HG02973 (cell line): ENCODE measurements at regions not wholly inside any gene's neighbourhood (a gene's known extent, or its start where the extent isn't known, plus 50 kb on each side); places are given as distances from the start of the nearest gene placed in this dataset.
"Not testable (repeated sequence)": the region's sequence is repeated elsewhere in the genome, so short reads cannot be mapped to it uniquely, and the experiment has no call there.

Source experiments
- ATAC-seq: cut with Tn5 transposase; IDR thresholded peaks from one replicate; pipeline ENCODE4 v1.9.1; 2021; ENCODE audit warnings: moderate library complexity; ENCODE audit not compliant: unreplicated experiment

DNA sequence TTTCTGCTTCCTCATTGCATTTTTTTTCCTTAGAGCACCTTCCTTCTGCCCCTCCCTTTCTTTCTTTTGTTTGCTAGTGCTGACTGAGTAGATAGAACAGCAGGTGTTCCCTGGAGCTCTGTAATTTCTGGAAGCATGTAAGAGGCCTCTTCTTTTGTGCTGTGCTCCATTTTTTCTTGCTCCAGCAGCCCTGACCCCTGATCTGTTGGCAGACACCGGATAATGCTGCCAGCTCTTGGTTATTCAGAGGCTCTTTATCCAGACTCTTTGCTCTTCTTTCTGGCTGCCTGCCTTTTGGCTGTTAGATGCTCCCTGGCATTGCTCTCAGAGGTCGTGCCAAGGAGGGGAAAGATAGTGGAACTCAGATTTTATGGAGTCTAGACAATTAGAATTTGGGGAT, 104.4 kb upstream of the RBMS3 start:
- ATAC-seq, result no peak

GRCh38 chr3:29178809-29179793, 101.8 kb upstream of the RBMS3 start:
- no peak for ATAC-seq

- ATAC-seq, result peak; percentile 77
These were observed 99.6 kb upstream of the RBMS3 start for GRCh38 chr3:29181149-29181780.

- no peak for ATAC-seq
These were observed 99.0 kb upstream of the RBMS3 start for GRCh38 chr3:29181872-29182271.

- not testable (repeated sequence) for ATAC-seq
These were observed 98.0 kb upstream of the RBMS3 start for GRCh38 chr3:29182828-29183227.

DNA sequence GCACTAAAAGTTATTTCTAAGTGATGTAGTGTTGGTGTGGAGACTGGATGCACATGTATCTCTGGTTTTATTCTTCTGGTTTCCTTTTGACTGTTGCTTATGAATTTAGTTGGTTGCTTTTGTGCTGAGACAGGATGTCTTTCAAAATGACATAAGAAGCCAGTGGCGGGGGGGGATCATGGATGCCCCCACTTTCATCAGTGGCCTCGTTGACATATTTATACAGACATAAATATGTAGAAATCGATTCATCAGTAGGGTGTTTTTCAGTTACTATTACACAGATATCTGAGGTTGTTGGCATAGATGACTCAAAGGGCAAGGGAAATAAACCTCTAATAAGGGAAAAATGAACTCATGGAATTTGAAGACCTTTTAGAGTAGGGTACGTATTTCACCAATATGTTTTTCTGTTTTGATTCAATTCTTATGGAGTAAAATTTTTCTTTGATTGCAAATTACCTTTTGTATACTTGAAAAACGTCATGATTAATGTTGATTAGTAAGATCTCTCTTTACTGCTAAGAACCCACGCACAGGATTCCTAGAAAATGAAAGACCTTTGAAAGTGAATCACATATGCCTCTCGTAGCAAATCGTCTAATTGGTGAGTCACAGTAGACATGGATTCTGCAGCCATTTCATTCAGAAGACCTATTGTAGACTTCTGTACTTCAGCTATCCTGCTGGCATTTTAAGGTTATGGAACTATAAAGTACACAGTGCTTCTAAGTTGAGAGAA, 97.4 kb upstream of the RBMS3 start:
- ATAC-seq, result no peak

DNA sequence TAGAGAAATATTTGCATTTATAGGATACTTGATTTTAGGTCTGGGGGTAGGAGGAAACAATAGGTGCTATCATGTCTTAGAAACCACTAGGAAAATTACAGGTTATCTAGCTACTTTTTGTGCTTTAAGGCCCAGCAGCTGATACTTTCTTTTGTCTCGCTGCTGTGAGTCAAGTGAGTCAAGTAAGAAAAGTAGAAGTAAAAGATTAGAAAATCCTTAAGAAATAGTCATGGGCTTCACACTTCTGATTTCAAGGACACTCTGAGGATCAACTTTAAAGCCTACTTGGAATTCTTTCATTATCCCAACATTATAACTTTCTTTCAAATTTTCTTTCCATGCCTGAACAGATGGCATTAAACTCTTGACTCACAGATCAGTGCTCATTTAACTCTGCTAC, 95.2 kb upstream of the RBMS3 start:
- no peak for ATAC-seq

DNA sequence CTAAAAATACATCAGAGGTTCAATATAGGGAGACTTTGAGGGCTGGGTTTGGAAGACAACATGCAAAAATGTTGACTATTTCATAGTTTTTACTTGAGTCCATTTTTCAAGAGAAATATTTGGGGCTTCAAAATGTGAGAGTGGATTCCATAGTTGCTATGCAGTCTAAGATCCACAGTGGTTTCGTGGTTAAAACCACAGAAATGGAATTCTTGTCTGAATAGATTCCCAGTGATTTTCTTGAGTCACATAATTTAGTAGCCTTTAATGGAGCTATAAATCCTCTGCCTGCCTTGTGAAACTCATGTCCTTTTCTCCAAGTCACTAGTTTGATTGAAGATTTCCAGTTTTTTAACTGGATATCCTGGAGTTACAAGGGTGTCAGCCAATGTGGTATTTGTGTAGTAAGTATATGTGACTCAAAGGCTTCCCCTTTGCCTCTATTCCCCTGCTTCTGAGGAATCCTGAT, 94.7 kb upstream of the RBMS3 start:
- no peak for ATAC-seq

GRCh38 chr3:29186982-29187725, 93.7 kb upstream of the RBMS3 start:
- no peak for ATAC-seq

DNA sequence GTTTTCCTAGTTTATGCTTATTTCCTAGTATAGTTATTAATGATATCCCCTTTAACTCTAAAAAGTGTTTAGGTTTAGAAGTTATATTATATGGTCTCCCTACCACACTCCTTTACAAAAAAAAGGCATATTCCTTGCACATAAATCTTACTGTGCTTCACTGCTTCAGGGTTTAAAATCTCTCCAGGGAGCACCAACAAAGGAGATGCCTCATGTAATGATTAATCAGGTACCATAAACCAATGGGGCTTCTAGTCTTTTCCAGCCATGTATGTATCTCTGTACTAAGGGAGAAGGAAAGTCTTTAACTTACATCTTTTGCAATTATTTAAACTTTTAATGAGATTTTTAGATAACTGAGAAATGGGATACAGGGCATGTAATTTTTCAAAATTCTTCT, 91.5 kb upstream of the RBMS3 start:
- no peak for ATAC-seq

DNA sequence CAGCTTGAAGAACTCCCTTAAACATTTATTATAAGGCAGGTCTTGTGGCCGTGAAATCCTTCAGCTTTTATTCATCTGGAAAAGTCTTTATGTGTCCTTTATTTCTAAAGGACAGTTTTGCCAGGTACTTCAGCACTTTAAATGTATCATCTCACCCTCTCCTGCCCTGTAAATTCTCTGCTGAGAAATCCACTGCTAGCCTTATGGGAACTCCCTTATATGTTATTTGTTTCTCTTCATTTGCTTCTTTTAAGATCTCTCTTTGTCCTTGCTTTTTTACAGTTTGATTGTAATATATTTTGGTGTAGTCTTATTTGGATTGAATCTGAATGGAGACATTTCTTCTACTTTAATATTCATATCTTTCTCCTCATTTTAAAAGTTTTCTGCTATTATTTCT, 86.7 kb upstream of the RBMS3 start:
- ATAC-seq, result no peak

DNA sequence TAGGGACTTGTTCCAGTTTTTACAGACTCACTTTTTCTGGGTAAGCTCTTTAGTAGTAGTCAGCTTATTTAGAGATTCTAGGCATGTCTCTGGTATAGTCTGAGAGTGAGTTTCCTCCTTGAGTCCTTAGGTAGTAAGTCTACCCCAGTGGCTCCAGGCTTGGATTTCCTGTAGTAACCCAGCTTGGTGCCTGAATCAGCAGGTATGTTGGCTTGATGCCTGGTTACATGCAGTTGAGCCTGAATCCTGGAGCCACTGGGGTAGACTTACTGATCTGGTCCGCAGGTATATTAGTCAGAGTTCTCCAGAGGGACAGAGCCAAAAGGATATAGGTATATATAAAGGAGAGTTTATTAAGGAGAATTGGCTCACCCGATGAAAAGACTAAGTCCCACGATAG, 85.8 kb upstream of the RBMS3 start:
- no peak for ATAC-seq

GRCh38 chr3:29201604-29202003, 79.3 kb upstream of the RBMS3 start:
- no peak for ATAC-seq

- no peak for ATAC-seq
These were observed 78.5 kb upstream of the RBMS3 start for GRCh38 chr3:29202378-29202777.

GRCh38 chr3:29203851-29204250, 77.0 kb upstream of the RBMS3 start:
- ATAC-seq, result no peak

- ATAC-seq, result no peak
These were observed 73.4 kb upstream of the RBMS3 start for GRCh38 chr3:29207427-29207826.

DNA sequence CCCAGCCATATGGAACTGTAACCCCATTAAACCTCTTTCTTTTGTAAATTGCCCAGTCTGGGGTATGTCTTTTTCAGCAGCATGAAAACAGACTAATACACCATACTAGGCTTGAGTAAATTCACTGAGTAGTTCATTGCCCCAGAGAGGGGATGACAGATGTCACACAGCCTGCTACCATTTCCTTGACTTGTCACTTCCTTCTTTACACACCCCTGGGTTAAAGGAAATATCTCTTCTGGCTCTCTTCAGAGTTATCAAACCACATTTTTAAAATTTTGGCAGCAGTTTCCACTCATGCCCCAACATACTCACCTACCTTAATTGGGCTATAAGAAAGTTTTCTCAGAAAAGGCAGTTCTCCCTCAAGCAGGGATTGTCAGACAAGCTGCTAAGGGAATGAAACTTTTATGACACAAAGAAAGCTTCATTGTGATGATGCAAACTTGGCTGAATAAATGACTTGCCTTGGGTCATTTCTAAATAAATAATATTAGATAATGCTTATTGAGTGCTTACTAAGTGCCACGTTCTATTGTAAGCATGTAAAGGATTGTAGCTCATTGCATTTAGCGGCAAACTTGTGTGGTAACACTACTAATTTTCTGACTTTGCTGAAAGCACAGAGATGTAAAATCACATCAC, 68.0 kb upstream of the RBMS3 start:
- ATAC-seq, result no peak

DNA sequence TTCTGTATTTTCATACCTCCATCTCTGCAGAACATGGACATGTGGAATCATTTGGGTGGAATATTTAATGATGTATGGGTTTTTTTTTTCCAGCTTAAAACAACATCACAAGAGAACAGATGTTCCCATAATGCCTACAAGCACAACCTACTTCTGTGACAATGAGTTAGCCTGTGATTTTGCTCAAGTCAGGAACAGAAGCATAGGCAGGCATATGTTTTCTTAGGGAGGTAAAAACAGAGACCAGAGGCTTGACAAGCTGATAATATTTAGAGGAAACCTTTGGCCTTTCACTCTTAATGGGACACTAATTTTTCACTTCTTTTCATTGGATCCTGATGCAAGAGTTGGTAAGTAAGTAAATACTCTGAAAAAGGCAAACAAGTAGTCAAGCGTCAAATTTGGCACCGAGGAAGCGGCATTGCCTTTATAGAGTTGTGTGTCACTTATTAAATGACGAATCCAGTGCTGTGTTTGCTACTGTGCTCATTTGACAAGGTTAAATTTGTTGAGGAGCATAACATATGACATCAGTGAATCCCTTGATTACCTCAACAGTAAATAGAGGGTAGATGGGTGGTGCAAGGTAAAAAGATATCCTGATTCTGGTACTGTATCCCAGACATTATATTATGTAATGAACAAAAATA, 66.7 kb upstream of the RBMS3 start:
- no peak for ATAC-seq

DNA sequence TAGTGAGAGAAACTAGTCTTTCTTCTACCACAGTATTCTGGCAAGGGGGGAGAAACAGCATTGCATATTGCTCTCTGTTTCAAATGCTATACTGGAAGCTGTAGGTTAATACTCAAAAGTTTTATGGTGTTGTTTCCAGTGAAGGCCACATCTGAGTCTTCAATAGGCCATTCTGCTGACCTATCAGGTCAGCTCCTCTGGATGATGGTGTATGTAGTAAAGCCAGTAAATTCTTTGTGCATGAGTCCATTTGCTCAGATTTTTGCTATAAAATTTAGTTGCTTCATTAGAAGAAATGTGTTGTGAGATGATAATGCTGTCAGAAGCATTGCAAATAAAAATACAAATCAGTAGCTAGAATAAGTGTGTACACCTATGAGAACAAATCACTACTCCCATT, 64.9 kb upstream of the RBMS3 start:
- ATAC-seq, result no peak

DNA sequence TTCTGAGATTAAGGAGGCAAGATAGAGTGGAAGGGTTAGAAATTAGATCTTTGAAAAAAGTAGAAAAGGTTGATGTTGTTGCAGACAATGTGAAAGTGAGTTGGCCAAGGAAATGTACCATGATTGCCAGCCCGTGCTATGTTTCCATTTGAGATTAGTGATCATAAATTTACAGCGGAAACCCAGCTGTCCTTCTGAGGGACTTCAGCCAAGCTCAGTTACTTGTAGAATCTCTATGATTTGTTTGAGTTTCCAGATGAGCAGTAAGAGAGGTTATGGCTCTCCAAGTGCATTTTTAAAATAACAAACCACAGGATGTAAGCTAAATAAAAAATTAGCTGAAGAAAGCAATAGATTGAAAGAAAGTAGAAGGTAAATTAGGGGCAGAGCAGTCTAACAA, 54.2 kb upstream of the RBMS3 start:
- ATAC-seq, result no peak
